ENCODE measurements at regions not wholly inside any gene's neighbourhood (a gene's known extent, or its start where the extent isn't known, plus 50 kb on each side); places are given as distances from the start of the nearest gene placed in this dataset.
"Not testable (repeated sequence)": the region's sequence is repeated elsewhere in the genome, so short reads cannot be mapped to it uniquely, and the experiment has no call there.

DNA sequence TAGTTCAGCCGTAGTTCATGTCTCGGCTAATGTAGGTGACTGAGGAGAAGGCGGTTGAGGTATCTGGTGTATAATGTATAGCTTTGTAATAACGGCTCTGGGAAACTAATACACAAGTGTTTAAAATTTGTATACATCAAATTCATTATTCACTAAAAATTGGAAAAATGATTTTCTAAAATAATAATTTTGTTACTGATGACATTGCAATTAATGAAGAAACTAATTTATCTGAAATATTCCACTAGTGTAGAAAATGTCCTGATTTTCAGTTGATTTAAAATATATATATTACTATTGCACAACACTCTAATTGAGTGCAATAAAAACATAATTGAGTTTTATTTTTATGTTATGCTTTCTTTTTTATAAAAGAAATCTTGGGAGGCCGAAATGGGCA lies 823.0 kb downstream of the TAF11L14 start:
- Histone ChIP-seq H3K9me3 (no peaks in the 10 kb centered on the region), H3K4me3 (no peak overlapping the region), H3K4me1 (no peaks in the 10 kb centered on the region), H3K36me3 (replicated peaks in 1 of 2; ENCODE audit: insufficient read depth in 1 of 2, low read depth in 2 of 2) (no peaks in the 10 kb centered on the region), H3K27me3 (no peaks in the 10 kb centered on the region), H3K27ac (no peak overlapping the region)
- WGBS, 2 donors: 84 to 88% methylated on average over 5 of the region's 5 CpGs
- ATAC-seq (no peak), DNase-seq (no peak)
- no peak for TF ChIP-seq POLR2A (IDR thresholded peaks at IDR 0.05)
- TF ChIP-seq, protein P1, sequence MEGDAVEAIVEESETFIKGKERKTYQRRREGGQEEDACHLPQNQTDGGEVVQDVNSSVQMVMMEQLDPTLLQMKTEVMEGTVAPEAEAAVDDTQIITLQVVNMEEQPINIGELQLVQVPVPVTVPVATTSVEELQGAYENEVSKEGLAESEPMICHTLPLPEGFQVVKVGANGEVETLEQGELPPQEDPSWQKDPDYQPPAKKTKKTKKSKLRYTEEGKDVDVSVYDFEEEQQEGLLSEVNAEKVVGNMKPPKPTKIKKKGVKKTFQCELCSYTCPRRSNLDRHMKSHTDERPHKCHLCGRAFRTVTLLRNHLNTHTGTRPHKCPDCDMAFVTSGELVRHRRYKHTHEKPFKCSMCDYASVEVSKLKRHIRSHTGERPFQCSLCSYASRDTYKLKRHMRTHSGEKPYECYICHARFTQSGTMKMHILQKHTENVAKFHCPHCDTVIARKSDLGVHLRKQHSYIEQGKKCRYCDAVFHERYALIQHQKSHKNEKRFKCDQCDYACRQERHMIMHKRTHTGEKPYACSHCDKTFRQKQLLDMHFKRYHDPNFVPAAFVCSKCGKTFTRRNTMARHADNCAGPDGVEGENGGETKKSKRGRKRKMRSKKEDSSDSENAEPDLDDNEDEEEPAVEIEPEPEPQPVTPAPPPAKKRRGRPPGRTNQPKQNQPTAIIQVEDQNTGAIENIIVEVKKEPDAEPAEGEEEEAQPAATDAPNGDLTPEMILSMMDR (IDR thresholded peaks at IDR 0.05): no peak
- intact Hi-C loops (cut with DNase I): no loop called here

DNA sequence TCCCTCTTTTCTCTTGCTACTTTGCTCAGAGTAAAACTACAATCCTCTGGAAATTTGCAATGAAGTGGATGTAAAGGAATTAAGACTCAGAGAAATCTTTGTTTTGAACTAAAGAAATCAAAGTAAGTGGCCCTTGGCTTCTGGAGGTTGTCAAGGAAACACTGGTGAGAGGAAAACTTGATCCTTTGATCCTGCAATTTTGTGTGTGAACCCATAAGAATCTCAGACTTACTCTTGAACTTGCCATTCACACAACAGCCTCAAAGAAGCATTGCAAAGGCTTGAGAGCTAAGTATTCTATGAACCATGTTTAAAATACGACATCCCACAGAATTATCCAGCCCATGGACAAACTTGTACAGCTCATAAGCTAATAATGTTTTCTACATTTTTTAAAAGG lies 827.5 kb downstream of the TAF11L14 start:
- H3K9me3 ChIP-seq: no peaks in the 10 kb centered on the region
- intact Hi-C loops (cut with DNase I): no loop called here

DNA sequence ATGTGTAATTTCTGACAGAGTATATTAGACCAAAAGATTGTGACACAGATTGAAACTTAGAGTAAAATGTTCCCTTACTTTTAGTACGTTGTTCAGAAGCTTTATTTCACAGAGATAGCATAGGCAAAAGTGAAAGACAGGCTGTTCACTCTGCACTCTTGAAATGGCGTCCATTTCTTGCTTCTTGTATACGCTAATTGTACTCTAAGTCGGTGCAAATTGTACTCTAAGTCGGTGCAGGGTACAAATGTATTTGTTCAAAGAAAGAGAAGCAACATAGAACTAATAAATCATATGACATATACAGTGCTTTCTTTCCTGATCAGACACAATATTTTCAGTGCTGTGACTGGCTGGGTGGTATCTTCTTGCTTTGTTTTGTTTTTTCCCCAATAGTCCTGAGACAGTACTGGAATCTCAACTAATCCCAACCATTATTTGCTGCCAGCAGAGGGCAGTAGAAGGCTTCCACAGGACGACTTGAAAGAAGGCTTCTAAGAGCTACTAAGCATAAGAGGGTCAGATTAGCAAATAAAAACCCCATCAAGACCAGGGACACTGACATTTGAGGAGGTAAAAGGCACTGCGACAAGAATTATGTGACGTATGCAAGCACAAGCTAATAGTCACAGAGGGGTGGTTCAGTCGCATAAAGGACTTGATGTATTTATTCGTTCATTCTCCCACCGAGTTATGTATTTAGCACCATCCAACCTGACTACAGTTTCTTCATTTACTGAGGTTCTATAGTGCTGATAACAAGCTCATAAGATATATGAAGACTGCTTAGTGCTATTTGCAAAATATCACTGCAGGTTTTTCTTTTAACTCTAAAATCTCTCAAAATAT lies 831.8 kb downstream of the TAF11L14 start:
- intact Hi-C loops (cut with DNase I): no loop called here
- 43 to 47% methylated on average over 11 of the region's 11 CpGs for WGBS, 2 donors

More for the DNA sequence above, 827.5 kb downstream of the TAF11L14 start:
- H3K27ac ChIP-seq: no peak overlapping the region
- no peaks in the 10 kb centered on the region for H3K4me1 ChIP-seq
- ATAC-seq (no peak), DNase-seq (no peak)
- no peaks in the 10 kb centered on the region for H3K27me3 ChIP-seq
- no peak for TF ChIP-seq POLR2A (IDR thresholded peaks at IDR 0.05)
- TF ChIP-seq, protein P1 (IDR thresholded peaks at IDR 0.05): no peak
- 32 to 44% methylated on average over 1 of the region's 1 CpG for WGBS, 2 donors
- H3K4me3 ChIP-seq: no peak overlapping the region
- H3K36me3 ChIP-seq (replicated peaks in 1 of 2; ENCODE audit: insufficient read depth in 1 of 2, low read depth in 2 of 2): no peaks in the 10 kb centered on the region

DNA sequence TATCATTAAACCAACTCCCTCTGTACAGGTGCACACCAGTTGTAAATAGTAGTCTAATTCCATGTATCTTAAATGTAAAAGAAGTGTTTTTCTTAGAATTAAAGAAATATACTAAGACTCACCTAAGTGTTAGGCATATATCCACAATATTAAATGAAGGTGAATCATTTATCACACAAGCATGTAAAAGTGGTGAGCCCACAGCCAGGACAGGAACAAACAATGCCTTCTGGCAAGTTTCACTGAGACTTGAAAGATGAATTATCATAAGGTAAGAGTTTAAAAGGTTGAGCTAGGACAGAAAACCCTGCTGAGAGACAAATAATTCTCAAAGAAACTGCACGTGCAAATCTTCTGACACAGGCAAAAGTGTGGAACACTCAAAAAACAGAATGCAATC lies 832.5 kb downstream of the TAF11L14 start:
- no peaks in the 10 kb centered on the region for H3K4me1 ChIP-seq
- ATAC-seq (no peak), DNase-seq (no peak)
- no peaks in the 10 kb centered on the region for H3K9me3 ChIP-seq
- H3K4me3 ChIP-seq: no peak overlapping the region
- TF ChIP-seq, protein P1 (IDR thresholded peaks at IDR 0.05): no peak
- no peak for TF ChIP-seq POLR2A (IDR thresholded peaks at IDR 0.05)
- WGBS, 2 donors: 39 to 44% methylated on average over 1 of the region's 1 CpG
- H3K27ac ChIP-seq: no peak overlapping the region
- H3K36me3 ChIP-seq (replicated peaks in 1 of 2; ENCODE audit: insufficient read depth in 1 of 2, low read depth in 2 of 2): no peaks in the 10 kb centered on the region
- H3K27me3 ChIP-seq: no peaks in the 10 kb centered on the region
- intact Hi-C loops (cut with DNase I): no loop called here

More for the DNA sequence above, 831.8 kb downstream of the TAF11L14 start:
- TF ChIP-seq, protein P1 (IDR thresholded peaks at IDR 0.05): peak; percentile 48 to 69 (median 60)
- no peak for TF ChIP-seq POLR2A (IDR thresholded peaks at IDR 0.05)
- H3K4me3 ChIP-seq: no peak overlapping the region
- no peaks in the 10 kb centered on the region for H3K36me3 ChIP-seq (replicated peaks in 1 of 2; ENCODE audit: insufficient read depth in 1 of 2, low read depth in 2 of 2)
- DNase-seq (peak; percentile 56 to 77 (median 70)), ATAC-seq (peak; percentile 78)
- H3K27me3 ChIP-seq: no peaks in the 10 kb centered on the region
- H3K9me3 ChIP-seq: no peaks in the 10 kb centered on the region
- H3K4me1 ChIP-seq: no peaks in the 10 kb centered on the region
- H3K27ac ChIP-seq: no peak overlapping the region

DNA sequence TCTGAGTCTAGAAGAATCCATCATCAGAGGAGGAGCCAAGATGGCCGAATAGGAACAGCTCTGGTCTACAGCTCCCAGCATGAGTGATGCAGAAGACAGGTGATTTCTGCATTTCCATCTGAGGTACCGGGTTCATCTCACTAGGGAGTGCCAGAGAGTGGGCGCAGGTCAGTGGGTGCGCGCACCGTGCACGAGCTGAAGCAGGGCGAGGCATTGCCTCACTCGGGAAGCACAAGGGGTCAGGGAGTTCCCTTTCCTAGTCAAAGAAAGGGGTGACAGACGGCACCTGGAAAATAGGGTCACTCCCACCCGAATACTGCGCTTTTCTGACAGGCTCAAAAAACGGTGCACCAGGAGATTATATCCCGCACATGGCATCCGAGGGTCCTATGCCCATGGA lies 837.5 kb downstream of the TAF11L14 start:
- H3K36me3 ChIP-seq (replicated peaks in 1 of 2; ENCODE audit: insufficient read depth in 1 of 2, low read depth in 2 of 2); H3K4me1 ChIP-seq; H3K27ac ChIP-seq; ATAC-seq; DNase-seq; H3K27me3 ChIP-seq; H3K4me3 ChIP-seq; intact Hi-C loops (cut with DNase I); H3K9me3 ChIP-seq: not testable (repeated sequence)
- 80 to 87% methylated on average over 10 to 15 of the region's 15 CpGs for WGBS, 2 donors

Data from body of pancreas (tissue), 4 donors.